NCI-H2029 (cell line): ENCODE measurements at regions not wholly inside any gene's neighbourhood (a gene's known extent, or its start where the extent isn't known, plus 50 kb on each side); places are given as distances from the start of the nearest gene placed in this dataset.

Source experiments
- DNase-seq: peaks from one replicate; lab custom pipeline; 2025; lab: John Stamatoyannopoulos, UW

DNA sequence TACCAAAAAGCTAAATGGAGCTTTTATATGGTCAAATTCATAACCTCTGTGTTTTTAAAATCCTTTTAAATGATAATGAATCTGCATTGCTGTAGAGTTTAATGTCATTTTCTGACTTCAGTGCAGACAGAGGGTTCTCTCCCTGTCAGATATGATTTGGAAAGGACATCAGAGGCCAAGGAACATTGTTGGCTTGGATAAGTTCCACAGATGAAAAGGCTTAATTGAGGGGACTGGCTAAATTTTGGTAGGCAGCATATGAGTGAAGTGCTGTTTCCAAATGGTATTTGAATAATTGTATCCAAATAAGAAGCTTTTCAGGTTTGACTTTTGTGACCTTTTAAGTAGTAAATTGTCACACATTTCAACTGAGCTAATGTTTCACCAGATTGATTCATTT, 124.6 kb upstream of the KCNH7 start:
- DNase-seq, result no peak

DNA sequence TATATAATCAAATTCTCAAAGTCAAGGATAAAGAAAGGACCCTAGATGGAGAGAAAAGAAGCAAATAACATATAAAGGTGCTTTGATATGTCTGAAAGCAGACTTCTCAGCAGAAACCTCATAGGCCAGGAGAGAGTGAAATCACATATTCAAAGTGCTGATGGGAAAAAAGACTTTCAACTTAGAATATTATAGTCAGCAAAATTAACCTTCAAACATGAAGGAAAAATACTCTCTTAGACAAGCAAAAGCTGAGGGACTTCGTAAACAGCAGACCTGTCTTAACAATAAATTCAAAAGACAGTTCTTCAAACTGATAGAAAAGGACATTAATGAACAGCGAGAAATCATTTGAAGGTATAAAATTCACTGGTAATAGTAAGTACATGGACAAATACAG, 107.2 kb upstream of the KCNH7 start:
- no peak for DNase-seq

GRCh38 chr2:162938387-162938786, 99.8 kb upstream of the KCNH7 start:
- DNase-seq, result no peak

DNA sequence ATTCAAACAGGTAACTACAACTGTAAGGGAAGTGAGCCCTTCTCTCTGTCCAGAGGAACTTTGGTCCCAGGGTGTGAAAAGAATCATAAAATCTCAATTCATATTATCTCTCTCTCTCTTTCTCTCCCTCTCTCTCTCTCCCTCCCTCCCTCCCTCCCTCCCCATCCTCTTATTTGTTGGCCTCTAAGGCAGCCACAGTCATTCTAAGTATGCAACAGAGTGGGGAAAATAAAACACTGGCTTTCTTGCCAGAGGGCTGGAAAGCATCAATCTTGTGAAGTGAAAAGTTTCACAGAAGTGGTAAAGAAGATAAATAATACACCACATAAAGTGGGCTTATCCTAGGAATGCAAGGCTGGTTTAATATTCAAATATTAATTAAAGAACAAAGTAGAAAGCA, 95.6 kb upstream of the KCNH7 start:
- no peak for DNase-seq

- no peak for DNase-seq
Measured at GRCh38 chr2:162932416-162932815, 93.8 kb upstream of the KCNH7 start.

- no peak for DNase-seq
Measured at GRCh38 chr2:162929571-162929970, 91.0 kb upstream of the KCNH7 start.

- no peak for DNase-seq
Measured at GRCh38 chr2:162928356-162928755, 89.8 kb upstream of the KCNH7 start.

- no peak for DNase-seq
Measured at GRCh38 chr2:162926907-162927306, 88.3 kb upstream of the KCNH7 start.

GRCh38 chr2:162926501-162926900, 87.9 kb upstream of the KCNH7 start:
- DNase-seq, result no peak

DNA sequence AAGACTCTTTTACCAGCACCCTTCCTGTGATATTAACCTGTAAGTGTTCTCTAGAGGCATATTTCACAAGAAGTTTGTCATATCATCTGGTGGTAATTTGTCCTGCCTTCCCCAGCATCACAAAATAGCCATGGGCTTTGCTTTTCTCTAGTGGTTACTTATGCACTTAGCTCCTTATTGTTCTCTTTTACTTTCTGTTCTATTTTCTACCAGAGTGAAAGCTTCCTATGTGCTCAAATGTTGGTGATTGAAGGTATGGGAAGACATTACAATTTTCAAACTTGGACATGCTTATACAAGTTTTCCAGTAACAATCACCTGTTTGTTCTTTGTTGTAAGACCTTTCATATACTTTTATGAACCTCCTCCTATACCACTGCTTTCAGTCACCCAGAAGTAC, 87.0 kb upstream of the KCNH7 start:
- no peak for DNase-seq

GRCh38 chr2:162919111-162919510, 80.5 kb upstream of the KCNH7 start:
- no peak for DNase-seq

DNA sequence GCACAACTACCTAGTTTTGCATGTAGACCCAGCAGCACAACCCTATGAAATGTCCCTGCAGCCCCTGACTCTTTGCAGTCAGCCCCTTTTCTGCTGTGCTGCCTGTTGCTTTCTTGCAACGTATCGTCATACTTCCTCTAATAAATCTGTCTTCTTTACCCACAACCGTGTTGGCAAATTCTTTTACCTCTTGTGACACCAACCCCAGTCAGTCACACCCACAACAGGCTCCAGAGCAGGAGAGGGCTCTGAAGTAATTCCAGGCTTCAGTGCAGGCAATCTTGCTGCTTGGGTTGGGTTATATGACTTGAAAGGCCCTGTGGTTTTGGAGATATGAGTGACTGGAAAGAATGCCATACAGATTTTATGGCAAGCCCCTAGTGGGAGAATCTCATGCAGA, 79.1 kb upstream of the KCNH7 start:
- no peak for DNase-seq

- no peak for DNase-seq
Measured at GRCh38 chr2:162916286-162916801, 77.8 kb upstream of the KCNH7 start.

DNA sequence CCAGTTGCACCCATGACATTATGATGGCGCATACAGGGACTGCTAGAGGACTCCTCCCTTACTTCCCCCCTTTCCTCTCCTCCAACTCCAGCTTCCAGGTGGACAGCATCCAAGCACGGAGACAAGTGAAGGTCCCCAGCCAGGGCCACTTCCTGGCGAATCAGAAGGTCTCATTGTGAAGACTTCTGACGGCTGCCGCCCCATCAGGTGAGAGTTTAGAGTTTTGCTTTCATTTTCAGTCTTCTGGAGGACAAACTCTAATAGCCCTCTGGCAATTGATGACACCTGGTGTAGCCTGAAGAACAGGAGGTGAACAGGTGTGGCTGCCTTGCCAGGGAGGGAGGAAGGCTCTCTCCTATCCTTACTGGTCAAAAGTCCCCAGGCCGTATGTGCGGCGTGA, 77.3 kb upstream of the KCNH7 start:
- peak; percentile 34 for DNase-seq

GRCh38 chr2:162914161-162914560, 75.6 kb upstream of the KCNH7 start:
- no peak for DNase-seq

GRCh38 chr2:162912787-162913186, 74.2 kb upstream of the KCNH7 start:
- no peak for DNase-seq

GRCh38 chr2:162908567-162908966, 70.0 kb upstream of the KCNH7 start:
- DNase-seq, result no peak

DNA sequence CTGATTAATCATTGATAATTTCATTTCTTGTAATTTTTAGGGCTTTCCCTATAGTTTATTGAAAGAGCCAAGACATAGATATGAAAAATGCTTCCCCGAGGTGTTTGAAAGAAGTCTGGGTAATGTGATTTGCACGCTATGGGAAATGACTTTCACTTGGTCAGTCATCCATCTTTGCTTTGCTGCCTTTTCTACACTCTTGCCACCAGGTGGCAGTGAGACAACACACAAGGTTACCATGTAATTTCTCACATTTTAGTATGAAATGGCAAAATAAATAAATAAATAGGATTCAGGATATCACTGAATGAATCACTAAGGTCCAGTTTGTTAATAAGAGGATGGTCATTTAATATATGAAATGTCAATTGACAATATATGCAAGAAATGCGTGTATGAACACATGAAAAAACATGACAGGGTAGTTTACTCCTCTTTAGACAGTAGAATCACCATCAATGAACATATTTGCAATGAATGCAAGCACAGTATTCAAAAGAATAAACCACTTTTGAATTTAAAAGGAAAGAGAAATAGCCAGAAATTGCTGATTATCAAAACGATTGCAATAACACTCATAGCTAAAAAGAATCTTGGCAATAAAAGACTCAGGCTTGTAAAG, 52.2 kb upstream of the KCNH7 start:
- DNase-seq, result peak; percentile 76

DNA sequence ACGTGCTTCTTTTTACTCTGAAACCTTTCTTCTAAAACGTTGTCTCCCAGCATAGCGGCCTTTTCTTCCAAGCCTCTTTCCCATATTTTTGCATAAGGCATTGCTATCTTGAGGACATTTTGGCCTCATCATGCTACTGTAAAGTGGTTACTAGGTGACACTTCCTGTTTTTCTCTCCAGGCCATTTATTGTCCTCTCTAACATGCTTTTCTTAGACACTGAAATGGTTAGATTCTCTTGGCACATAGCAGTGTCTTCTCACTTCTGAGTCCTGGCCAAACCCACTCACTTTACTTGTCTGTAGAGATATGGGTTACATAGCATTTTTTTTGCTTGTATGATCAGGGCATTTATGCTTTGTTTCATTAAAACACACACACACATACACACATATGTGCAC, 50.1 kb upstream of the KCNH7 start:
- peak; percentile 49 for DNase-seq
